Stomach (tissue), 8 donors: ENCODE measurements at regions not wholly inside any gene's neighbourhood (a gene's known extent, or its start where the extent isn't known, plus 50 kb on each side); places are given as distances from the start of the nearest gene placed in this dataset.

Source experiments
- DNase-seq, 2 donors: peaks; one replicate each; pipeline versions ENCODE4 v3.0.0 to v3.0.0-alpha.2; 2013 to 2019
- H3K27ac ChIP-seq, 5 donors: fragments of 200-600 bp in 4 of 5; sonication (generic) in 4 of 5; one replicate each; pipeline ENCODE4 v1.5.1; 2013 to 2019; ENCODE audit warnings: mild to moderate bottlenecking in 1 of 5, moderate library complexity in 1 of 5
- H3K27me3 ChIP-seq, 3 donors: fragments of 200-600 bp; sonication (generic); one replicate each; pipeline ENCODE4 v1.5.1; 2017 to 2019; ENCODE audit warnings: mixed run types in 1 of 3
- H3K36me3 ChIP-seq, 4 donors: fragments of 200-600 bp; sonication (generic); 1 replicate in 3 of 4; 2 replicates in 1 of 4; pipeline ENCODE4 v1.5.1; 2016 to 2019
- H3K4me1 ChIP-seq, 4 donors: fragments of 200-600 bp; sonication (generic); one replicate each; pipeline ENCODE4 v1.5.1; 2016 to 2019
- H3K4me3 ChIP-seq, 4 donors: fragments of 200-600 bp; sonication (generic) in 3 of 4; one replicate each; pipeline ENCODE4 v1.5.1; 2016 to 2019; ENCODE audit warnings: mild to moderate bottlenecking in 1 of 4
- H3K9me3 ChIP-seq, 4 donors: fragments of 200-600 bp; sonication (generic); one replicate each; pipeline ENCODE4 v1.5.1; 2016 to 2019
- EP300 ChIP-seq: sonication (generic); formaldehyde crosslinking; IDR thresholded peaks from one replicate; pipeline ENCODE4 v1.6.1; 2017; ENCODE audit warnings: antibody characterized with exemption
- POLR2A ChIP-seq, 4 donors: fragments of 450-650 bp; IDR thresholded peaks; one replicate each; pipeline ENCODE4 v1.6.1; 2016; ENCODE audit warnings: antibody characterized with exemption in 4 of 4, control low read depth in 2 of 4, mild to moderate bottlenecking in 1 of 4, moderate library complexity in 1 of 4
- POLR2AphosphoS5 ChIP-seq, 3 donors: sonication (generic); formaldehyde crosslinking; IDR thresholded peaks; one replicate each; pipeline ENCODE4 v1.6.1; 2016; ENCODE audit warnings: antibody characterized with exemption in 3 of 3
- WGBS, 5 donors: extraction: QIAGEN DNeasy Blood & Tissue Kit in 3 of 5; methylation state at CpG; one replicate each; pipeline versions ENCODE4 v1.1.5 to v1.1.7; 2013 to 2018; 5-methylcytosine and 5-hydroxymethylcytosine counted together
- intact Hi-C: fragments of 100-400 bp; cut with DNase I; formaldehyde crosslinking; loops from one replicate; pipeline ENCODE4 v1.15.1; 2023; ENCODE audit warnings: low total_unique reads
- TF ChIP-seq, protein P1 (sequence below), 7 experiments: fragments of 450-650 bp in 4 of 7; fragments of 200-600 bp in 3 of 7; sonication (generic) in 3 of 7; IDR thresholded peaks; one replicate each; pipeline ENCODE4 v1.5.1; 2016 to 2019; ENCODE audit warnings: antibody characterized with exemption in 7 of 7, control low read depth in 2 of 7, mild to moderate bottlenecking in 1 of 7
- donor health status: healthy with polysubstance abuse.
- donor health status: Bipolar disorder and iron deficiency.
- donor health status: healthy.

DNA sequence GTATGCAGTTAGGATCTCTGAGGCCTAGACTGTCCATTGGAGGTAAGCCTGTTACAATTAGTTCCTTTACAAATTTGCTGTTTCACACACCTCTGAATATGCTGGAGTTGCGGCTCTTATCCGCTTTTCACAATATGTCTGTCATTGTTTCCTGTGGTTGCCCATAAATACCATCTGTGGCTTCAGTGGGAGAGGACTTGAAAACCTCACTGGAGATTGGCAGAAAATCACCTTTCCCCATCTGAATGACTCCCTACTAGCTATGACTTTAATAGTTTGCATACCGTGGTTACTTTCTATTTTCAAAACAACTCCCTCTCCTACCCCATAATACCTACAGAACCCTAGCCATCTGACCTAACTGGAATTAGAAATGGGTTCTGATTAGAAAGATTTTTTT is 454.3 kb downstream of the PCDH17 start:
- no peak for DNase-seq
- Histone ChIP-seq H3K4me1 (no peaks in the 10 kb centered on the region), H3K9me3 (no peaks in the 10 kb centered on the region), H3K36me3 (no peaks in the 10 kb centered on the region), H3K4me3 (no peak overlapping the region), H3K27me3 (no peaks in the 10 kb centered on the region), H3K27ac (no peak overlapping the region)
- 72 to 86% (median 81%) methylated on average over 3 of the region's 3 CpGs for WGBS, 5 donors
- TF ChIP-seq POLR2A (IDR thresholded peaks at IDR 0.05) (no peak), POLR2AphosphoS5 (IDR thresholded peaks at IDR 0.05) (no peak), EP300 (no peak)
- TF ChIP-seq, protein P1, sequence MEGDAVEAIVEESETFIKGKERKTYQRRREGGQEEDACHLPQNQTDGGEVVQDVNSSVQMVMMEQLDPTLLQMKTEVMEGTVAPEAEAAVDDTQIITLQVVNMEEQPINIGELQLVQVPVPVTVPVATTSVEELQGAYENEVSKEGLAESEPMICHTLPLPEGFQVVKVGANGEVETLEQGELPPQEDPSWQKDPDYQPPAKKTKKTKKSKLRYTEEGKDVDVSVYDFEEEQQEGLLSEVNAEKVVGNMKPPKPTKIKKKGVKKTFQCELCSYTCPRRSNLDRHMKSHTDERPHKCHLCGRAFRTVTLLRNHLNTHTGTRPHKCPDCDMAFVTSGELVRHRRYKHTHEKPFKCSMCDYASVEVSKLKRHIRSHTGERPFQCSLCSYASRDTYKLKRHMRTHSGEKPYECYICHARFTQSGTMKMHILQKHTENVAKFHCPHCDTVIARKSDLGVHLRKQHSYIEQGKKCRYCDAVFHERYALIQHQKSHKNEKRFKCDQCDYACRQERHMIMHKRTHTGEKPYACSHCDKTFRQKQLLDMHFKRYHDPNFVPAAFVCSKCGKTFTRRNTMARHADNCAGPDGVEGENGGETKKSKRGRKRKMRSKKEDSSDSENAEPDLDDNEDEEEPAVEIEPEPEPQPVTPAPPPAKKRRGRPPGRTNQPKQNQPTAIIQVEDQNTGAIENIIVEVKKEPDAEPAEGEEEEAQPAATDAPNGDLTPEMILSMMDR (IDR thresholded peaks at IDR 0.05): no peak
- intact Hi-C loops: no loop called here

GRCh38 chr13:58087566-58087965 is 456.0 kb downstream of the PCDH17 start:
- no peaks in the 10 kb centered on the region for H3K9me3 ChIP-seq
- H3K27ac ChIP-seq: no peak overlapping the region
- no peak for DNase-seq
- no peak overlapping the region for H3K4me3 ChIP-seq
- no peak for TF ChIP-seq POLR2A (IDR thresholded peaks at IDR 0.05)
- intact Hi-C loops: no loop called here
- no peaks in the 10 kb centered on the region for H3K27me3 ChIP-seq
- H3K36me3 ChIP-seq: no peaks in the 10 kb centered on the region
- no peaks in the 10 kb centered on the region for H3K4me1 ChIP-seq

DNA sequence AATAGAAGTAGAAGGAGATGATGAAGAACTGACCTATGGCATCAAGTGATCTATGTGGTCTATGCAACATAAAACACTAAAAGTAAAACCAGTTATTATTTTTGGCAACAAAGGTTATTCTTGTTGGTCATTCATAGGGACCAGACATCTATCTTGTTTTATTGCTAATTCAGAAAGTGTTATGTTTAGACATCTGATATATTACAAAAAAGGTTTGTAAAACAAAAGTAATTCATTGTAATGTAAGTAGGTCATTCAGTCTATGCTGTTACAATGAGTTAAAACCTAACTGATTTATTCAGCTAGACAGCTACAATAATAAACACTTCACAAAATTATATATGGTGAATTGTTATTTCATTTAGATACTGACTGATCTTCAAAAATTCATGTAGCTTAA is 461.9 kb downstream of the PCDH17 start:
- H3K9me3 ChIP-seq: peaks cover 0 to 6% (median 2%) of the 10 kb centered on the region in 4 donors
- H3K27ac ChIP-seq: no peak overlapping the region
- H3K27me3 ChIP-seq: no peaks in the 10 kb centered on the region
- no peak for DNase-seq
- TF ChIP-seq POLR2A (IDR thresholded peaks at IDR 0.05) (no peak), POLR2AphosphoS5 (IDR thresholded peaks at IDR 0.05) (no peak), EP300 (no peak)
- TF ChIP-seq, protein P1 (IDR thresholded peaks at IDR 0.05): no peak
- H3K4me1 ChIP-seq: no peaks in the 10 kb centered on the region
- intact Hi-C loops: no loop called here
- H3K36me3 ChIP-seq: no peaks in the 10 kb centered on the region
- H3K4me3 ChIP-seq: no peak overlapping the region

DNA sequence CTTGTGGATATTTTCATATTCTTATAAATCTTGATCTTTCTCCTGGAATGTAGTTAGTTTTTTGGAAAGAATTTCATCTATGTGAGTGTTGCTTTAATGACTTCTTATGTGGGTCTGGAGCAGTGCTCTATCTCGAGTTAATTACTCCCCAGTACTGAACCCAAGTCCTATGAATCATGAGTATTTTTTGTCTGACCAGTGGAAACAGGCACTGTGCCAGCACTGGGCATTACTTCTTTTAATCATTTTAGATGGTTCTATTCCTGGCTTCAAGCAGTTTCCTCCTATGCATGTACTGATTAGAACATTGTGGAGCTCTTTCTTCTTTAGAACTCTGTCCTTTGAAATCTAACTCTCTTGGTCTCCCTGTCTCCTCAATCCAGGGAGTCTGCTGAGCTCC is 466.3 kb downstream of the PCDH17 start:
- H3K27me3 ChIP-seq: no peaks in the 10 kb centered on the region
- WGBS, 5 donors: 42 to 64% (median 62%) methylated on average over 1 of the region's 1 CpG
- H3K27ac ChIP-seq: no peak overlapping the region
- peaks cover 0 to 6% (median 2%) of the 10 kb centered on the region in 4 donors for H3K9me3 ChIP-seq
- intact Hi-C loops: no loop called here
- H3K4me1 ChIP-seq: no peaks in the 10 kb centered on the region
- no peak overlapping the region for H3K4me3 ChIP-seq
- H3K36me3 ChIP-seq: no peaks in the 10 kb centered on the region
- TF ChIP-seq, protein P1 (IDR thresholded peaks at IDR 0.05): no peak
- TF ChIP-seq POLR2AphosphoS5 (IDR thresholded peaks at IDR 0.05) (no peak), EP300 (no peak), POLR2A (IDR thresholded peaks at IDR 0.05) (no peak)
- no peak for DNase-seq

GRCh38 chr13:58119351-58119750 is 487.8 kb downstream of the PCDH17 start:
- no peaks in the 10 kb centered on the region for H3K9me3 ChIP-seq
- no peaks in the 10 kb centered on the region for H3K36me3 ChIP-seq
- intact Hi-C loops: no loop called here
- H3K27me3 ChIP-seq: no peaks in the 10 kb centered on the region
- 19 to 75% (median 43%) methylated on average over 1 of the region's 1 CpG for WGBS, 5 donors
- H3K27ac ChIP-seq: no peak overlapping the region
- H3K4me3 ChIP-seq: no peak overlapping the region
- no peak for DNase-seq
- H3K4me1 ChIP-seq: no peaks in the 10 kb centered on the region
- no peak for TF ChIP-seq POLR2A (IDR thresholded peaks at IDR 0.05)
- TF ChIP-seq POLR2AphosphoS5 (IDR thresholded peaks at IDR 0.05): no peak

DNA sequence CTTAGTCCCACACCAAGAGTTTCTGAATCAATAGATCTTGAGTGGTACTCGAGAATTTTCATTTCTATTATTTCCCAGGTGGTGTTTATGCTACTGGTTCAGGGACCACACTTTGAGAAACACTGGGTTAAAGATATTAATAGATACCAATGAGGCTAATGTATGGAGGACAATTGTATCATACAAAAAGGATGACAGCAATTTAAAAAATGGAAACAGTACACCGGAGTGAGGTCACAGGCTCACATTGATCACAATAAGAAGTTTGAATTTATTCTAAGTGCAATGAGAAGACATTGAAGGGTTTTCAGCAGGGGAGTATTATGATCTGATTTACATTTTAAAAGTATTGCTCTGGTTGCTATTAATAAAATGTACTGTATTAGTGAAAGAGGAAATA is 488.3 kb downstream of the PCDH17 start:
- 73 to 92% (median 77%) methylated on average over 2 of the region's 2 CpGs for WGBS, 5 donors
- DNase-seq: no peak
- intact Hi-C loops: no loop called here

More for the DNA sequence above, 488.3 kb downstream of the PCDH17 start:
- Histone ChIP-seq H3K4me3 (no peak overlapping the region), H3K4me1 (no peaks in the 10 kb centered on the region), H3K27me3 (no peaks in the 10 kb centered on the region), H3K9me3 (no peaks in the 10 kb centered on the region), H3K27ac (no peak overlapping the region), H3K36me3 (no peaks in the 10 kb centered on the region)
- TF ChIP-seq POLR2A (IDR thresholded peaks at IDR 0.05) (no peak), EP300 (no peak), POLR2AphosphoS5 (IDR thresholded peaks at IDR 0.05) (no peak)
- TF ChIP-seq, protein P1 (IDR thresholded peaks at IDR 0.05): no peak
